Thyroid gland (tissue), 4 donors: ENCODE measurements at regions not wholly inside any gene's neighbourhood (a gene's known extent, or its start where the extent isn't known, plus 50 kb on each side); places are given as distances from the start of the nearest gene placed in this dataset.

Experiments used
- DNase-seq, 2 donors: peaks; one replicate each; pipeline ENCODE4 v3.0.0-alpha.2; 2019
- H3K27ac ChIP-seq, 3 donors: fragments of 200-600 bp; sonication (generic); 1 replicate in 2 of 3; 2 replicates in 1 of 3; pipeline ENCODE4 v1.5.1; 2016 to 2019; ENCODE audit warnings: mild to moderate bottlenecking in 1 of 3, moderate library complexity in 1 of 3
- H3K27me3 ChIP-seq: fragments of 200-600 bp; sonication (generic); one replicate; pipeline ENCODE4 v1.5.1; 2019
- H3K36me3 ChIP-seq, 2 donors: fragments of 200-600 bp; sonication (generic); one replicate each; pipeline ENCODE4 v1.5.1; 2016 to 2019
- H3K4me1 ChIP-seq, 2 donors: fragments of 200-600 bp; sonication (generic); one replicate each; pipeline ENCODE4 v1.5.1; 2017 to 2019
- H3K4me3 ChIP-seq, 3 donors: fragments of 200-600 bp; sonication (generic); replicated peaks in 1 of 3; 1 replicate in 2 of 3; 2 replicates in 1 of 3; pipeline ENCODE4 v1.5.1; 2016; ENCODE audit warnings: mild to moderate bottlenecking in 1 of 3
- H3K9me3 ChIP-seq: fragments of 200-600 bp; sonication (generic); one replicate; pipeline ENCODE4 v1.5.1; 2017
- POLR2A ChIP-seq, 2 donors: fragments of 450-650 bp; IDR thresholded peaks; one replicate each; pipeline ENCODE4 v1.6.1; 2017; ENCODE audit warnings: antibody characterized with exemption in 2 of 2, mild to moderate bottlenecking in 2 of 2, moderate library complexity in 1 of 2
- WGBS, 2 donors: methylation state at CpG; one replicate each; pipeline ENCODE4 v1.1.5; 2017; 5-methylcytosine and 5-hydroxymethylcytosine counted together
- intact Hi-C: fragments of 100-400 bp; cut with DNase I; formaldehyde crosslinking; loops from one replicate; pipeline ENCODE4 v1.15.1; 2023
- TF ChIP-seq, protein P1 (sequence below), 6 experiments: fragments of 200-600 bp in 3 of 6; fragments of 450-650 bp in 3 of 6; sonication (generic) in 3 of 6; IDR thresholded peaks; one replicate each; pipeline ENCODE4 v1.5.1; 2016 to 2019; ENCODE audit warnings: antibody characterized with exemption in 6 of 6, mild to moderate bottlenecking in 2 of 6, inconsistent platforms in 1 of 6, moderate library complexity in 1 of 6

DNA sequence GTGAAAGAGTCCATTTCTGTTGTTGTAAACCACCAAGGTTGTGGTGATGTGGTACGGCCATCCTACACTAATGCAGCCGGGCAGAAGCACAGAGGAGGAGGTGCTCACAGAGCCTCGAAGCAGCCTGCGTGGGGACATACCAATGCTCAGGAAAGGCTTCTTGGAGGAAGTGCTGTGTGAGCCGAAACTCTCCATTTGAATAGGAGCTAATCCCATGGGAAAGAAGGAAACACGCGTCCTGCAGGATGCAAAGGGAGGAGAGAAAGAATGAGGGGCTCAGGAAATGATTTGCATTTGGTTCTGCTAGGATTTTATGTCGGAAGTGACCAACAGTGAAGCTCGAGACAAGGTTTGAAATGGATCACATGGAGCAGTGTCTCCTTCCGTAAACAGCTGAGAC, 477.9 kb upstream of the ANKRD30A start:
- no peak for TF ChIP-seq POLR2A (IDR thresholded peaks at IDR 0.05)
- TF ChIP-seq, protein P1, sequence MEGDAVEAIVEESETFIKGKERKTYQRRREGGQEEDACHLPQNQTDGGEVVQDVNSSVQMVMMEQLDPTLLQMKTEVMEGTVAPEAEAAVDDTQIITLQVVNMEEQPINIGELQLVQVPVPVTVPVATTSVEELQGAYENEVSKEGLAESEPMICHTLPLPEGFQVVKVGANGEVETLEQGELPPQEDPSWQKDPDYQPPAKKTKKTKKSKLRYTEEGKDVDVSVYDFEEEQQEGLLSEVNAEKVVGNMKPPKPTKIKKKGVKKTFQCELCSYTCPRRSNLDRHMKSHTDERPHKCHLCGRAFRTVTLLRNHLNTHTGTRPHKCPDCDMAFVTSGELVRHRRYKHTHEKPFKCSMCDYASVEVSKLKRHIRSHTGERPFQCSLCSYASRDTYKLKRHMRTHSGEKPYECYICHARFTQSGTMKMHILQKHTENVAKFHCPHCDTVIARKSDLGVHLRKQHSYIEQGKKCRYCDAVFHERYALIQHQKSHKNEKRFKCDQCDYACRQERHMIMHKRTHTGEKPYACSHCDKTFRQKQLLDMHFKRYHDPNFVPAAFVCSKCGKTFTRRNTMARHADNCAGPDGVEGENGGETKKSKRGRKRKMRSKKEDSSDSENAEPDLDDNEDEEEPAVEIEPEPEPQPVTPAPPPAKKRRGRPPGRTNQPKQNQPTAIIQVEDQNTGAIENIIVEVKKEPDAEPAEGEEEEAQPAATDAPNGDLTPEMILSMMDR (IDR thresholded peaks at IDR 0.05) = no peak
- Histone ChIP-seq H3K4me3 (no peak overlapping the region), H3K4me1 (no peaks in the 10 kb centered on the region), H3K9me3 (no peaks in the 10 kb centered on the region), H3K36me3 (no peaks in the 10 kb centered on the region), H3K27ac (no peak overlapping the region), H3K27me3 (no peaks in the 10 kb centered on the region)
- DNase-seq = no peak
- intact Hi-C loops = no loop called here
- WGBS, 2 donors = 85 to 90% methylated on average over 10 of the region's 10 CpGs

DNA sequence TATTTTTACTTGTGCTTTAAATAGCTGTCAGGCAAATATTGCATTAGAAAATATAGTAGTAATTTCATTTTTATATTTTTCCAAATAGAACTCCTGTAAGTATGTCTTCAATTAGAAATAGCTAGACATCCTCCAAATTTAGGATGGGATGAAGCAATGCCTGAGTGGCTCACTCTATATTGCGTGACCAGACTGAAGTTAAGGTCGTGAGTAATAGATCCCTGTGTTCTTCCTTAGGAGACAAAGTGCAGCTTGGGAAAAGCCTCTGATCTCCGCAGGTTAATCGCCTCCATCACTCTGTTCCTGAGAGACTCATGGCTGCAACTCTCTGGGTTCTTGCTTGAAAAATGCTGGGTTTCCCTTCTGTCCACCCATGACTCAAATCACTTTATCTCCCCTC, 484.8 kb upstream of the ANKRD30A start:
- H3K27me3 ChIP-seq = no peaks in the 10 kb centered on the region
- WGBS, 2 donors = 89 to 93% methylated on average over 4 of the region's 4 CpGs
- H3K4me3 ChIP-seq = no peak overlapping the region
- no peaks in the 10 kb centered on the region for H3K4me1 ChIP-seq
- no peak for DNase-seq
- intact Hi-C loops = no loop called here
- no peak overlapping the region for H3K27ac ChIP-seq
- no peaks in the 10 kb centered on the region for H3K36me3 ChIP-seq
- H3K9me3 ChIP-seq = no peaks in the 10 kb centered on the region
- TF ChIP-seq, protein P1 (IDR thresholded peaks at IDR 0.05) = no peak
- TF ChIP-seq POLR2A (IDR thresholded peaks at IDR 0.05) = no peak

DNA sequence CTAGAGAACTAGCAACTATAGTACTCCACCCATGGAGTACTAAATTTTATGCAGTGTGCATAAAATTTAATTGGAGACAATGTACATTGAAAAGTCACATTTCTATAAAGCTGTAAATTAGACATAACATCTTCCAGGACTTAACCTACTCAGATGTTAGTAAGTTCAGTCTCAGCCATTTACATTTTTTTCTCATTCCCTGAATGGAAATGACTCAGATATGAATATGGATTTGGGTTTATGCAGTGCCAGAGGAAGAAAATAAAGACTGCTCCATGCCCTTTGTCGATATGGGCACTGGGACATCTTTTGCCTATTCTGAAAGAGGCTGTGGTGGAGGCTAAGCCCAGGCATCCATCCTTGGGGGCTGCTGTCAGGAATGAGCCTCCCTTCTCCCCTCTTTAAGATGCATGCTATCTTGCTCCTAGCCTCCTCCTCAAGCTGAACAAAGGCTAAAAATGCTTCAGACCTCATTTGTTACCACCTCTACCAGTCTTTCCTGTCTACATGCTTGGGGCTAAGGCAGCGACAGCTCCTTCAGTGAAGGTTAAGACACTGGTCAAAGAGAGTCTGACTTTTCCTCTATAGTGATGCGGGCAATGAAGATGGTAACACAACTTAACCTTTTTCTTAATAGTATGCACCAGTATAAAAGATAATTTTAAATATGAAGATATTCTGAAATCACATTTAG, 486.8 kb upstream of the ANKRD30A start:
- no peaks in the 10 kb centered on the region for H3K27me3 ChIP-seq
- no peaks in the 10 kb centered on the region for H3K9me3 ChIP-seq
- WGBS, 2 donors = 97 to 98% methylated on average over 3 of the region's 3 CpGs
- no peak for DNase-seq
- no peak overlapping the region for H3K4me3 ChIP-seq
- TF ChIP-seq, protein P1 (IDR thresholded peaks at IDR 0.05) = no peak
- TF ChIP-seq POLR2A (IDR thresholded peaks at IDR 0.05) = no peak
- H3K4me1 ChIP-seq = no peaks in the 10 kb centered on the region
- H3K36me3 ChIP-seq = no peaks in the 10 kb centered on the region
- intact Hi-C loops = no loop called here
- H3K27ac ChIP-seq = no peak overlapping the region

DNA sequence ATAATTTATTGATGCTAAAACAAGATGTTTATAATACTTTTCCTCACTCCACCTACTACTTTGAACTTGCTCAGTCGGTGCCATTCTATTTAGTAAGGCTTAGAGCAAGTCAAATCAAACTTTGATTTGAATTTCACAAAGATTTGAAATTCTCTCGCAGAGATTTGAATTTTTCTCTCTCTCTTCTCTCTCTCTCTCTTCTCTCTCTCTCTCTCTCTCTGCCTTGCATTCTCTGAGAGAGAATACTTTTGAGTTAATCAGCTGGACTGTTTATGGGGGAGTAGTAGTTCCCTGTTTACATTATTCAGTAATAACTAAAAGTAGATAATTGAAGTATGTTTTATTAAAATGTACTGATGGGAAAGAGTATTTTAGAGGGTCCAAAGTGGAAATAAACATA, 488.5 kb upstream of the ANKRD30A start:
- H3K9me3 ChIP-seq = no peaks in the 10 kb centered on the region
- no peak overlapping the region for H3K4me3 ChIP-seq
- 87 to 89% methylated on average over 2 of the region's 2 CpGs for WGBS, 2 donors
- H3K4me1 ChIP-seq = no peaks in the 10 kb centered on the region
- intact Hi-C loops = no loop called here
- no peaks in the 10 kb centered on the region for H3K27me3 ChIP-seq
- no peak overlapping the region for H3K27ac ChIP-seq
- no peak for TF ChIP-seq POLR2A (IDR thresholded peaks at IDR 0.05)
- TF ChIP-seq, protein P1 (IDR thresholded peaks at IDR 0.05) = no peak
- no peaks in the 10 kb centered on the region for H3K36me3 ChIP-seq
- DNase-seq = no peak

DNA sequence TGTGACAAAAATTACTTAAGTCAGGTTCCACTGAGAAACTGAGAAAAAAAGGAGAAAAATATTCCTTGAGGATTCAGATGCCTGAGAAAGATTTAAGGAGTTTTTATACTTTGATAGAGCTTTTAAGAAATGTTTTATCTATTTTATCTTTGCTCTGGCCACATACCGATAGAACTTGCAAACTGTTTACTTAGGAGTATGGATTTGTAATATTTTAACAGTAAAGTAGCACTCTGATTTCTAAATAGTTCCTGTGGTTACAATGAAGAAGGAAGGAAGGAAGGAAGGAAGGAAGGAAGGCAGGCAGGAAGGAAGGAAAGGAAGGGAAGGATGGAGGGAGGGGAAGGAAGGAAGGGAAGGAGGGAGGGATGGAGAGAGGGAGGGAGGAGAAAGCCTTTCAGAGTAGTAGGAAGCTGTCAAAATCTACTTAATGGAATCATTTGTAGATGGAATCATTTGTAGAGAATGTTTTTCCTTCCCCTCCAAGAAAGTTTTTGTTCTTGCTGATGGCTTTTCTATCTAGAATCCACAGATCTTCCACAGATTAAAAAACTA, 489.0 kb upstream of the ANKRD30A start:
- no peaks in the 10 kb centered on the region for H3K4me1 ChIP-seq
- H3K4me3 ChIP-seq = no peak overlapping the region
- no peaks in the 10 kb centered on the region for H3K9me3 ChIP-seq
- DNase-seq = no peak
- H3K27me3 ChIP-seq = no peaks in the 10 kb centered on the region
- TF ChIP-seq, protein P1 (IDR thresholded peaks at IDR 0.05) = no peak
- TF ChIP-seq POLR2A (IDR thresholded peaks at IDR 0.05) = no peak
- H3K27ac ChIP-seq = no peak overlapping the region
- no peaks in the 10 kb centered on the region for H3K36me3 ChIP-seq
- 38 to 61% methylated on average over 1 of the region's 1 CpG for WGBS, 2 donors
- intact Hi-C loops = no loop called here
